ENCODE measurements at regions not wholly inside any gene's neighbourhood (a gene's known extent, or its start where the extent isn't known, plus 50 kb on each side); places are given as distances from the start of the nearest gene placed in this dataset.

- no peaks in the 10 kb centered on the region for H3K9me3 Mint-ChIP-seq (ENCODE audit: low read depth)
- H3K27me3 Mint-ChIP-seq (ENCODE audit: low read depth) = no peaks in the 10 kb centered on the region
- H3K4me1 Mint-ChIP-seq (ENCODE audit: low read depth) = peaks cover 26% of the 10 kb centered on the region
- no peaks in the 10 kb centered on the region for H3K36me3 Mint-ChIP-seq (ENCODE audit: low read depth)
- no peak overlapping the region for H3K4me3 Mint-ChIP-seq (ENCODE audit: unreplicated experiment)
- H3K27ac Mint-ChIP-seq (ENCODE audit: unreplicated experiment) = no peak overlapping the region
- no peak for TF ChIP-seq CTCF (IDR thresholded peaks at IDR 0.05)
- no peak for DNase-seq (ENCODE audit: low spot score)
These were observed 239.6 kb downstream of the ANKRD60 start for GRCh38 chr20:57988828-57989227.

GRCh38 chr20:57988422-57988821, 240.0 kb downstream of the ANKRD60 start:
- Mint-ChIP-seq H3K4me1 (ENCODE audit: low read depth) (peaks cover 22% of the 10 kb centered on the region), H3K9me3 (ENCODE audit: low read depth) (no peaks in the 10 kb centered on the region), H3K36me3 (ENCODE audit: low read depth) (no peaks in the 10 kb centered on the region), H3K27ac (ENCODE audit: unreplicated experiment) (no peak overlapping the region), H3K4me3 (ENCODE audit: unreplicated experiment) (no peak overlapping the region), H3K27me3 (ENCODE audit: low read depth) (no peaks in the 10 kb centered on the region)
- TF ChIP-seq CTCF (IDR thresholded peaks at IDR 0.05) = no peak
- no peak for DNase-seq (ENCODE audit: low spot score)

- Mint-ChIP-seq H3K4me3 (ENCODE audit: unreplicated experiment) (no peak overlapping the region), H3K36me3 (ENCODE audit: low read depth) (no peaks in the 10 kb centered on the region), H3K27ac (ENCODE audit: unreplicated experiment) (no peak overlapping the region), H3K27me3 (ENCODE audit: low read depth) (no peaks in the 10 kb centered on the region), H3K9me3 (ENCODE audit: low read depth) (no peaks in the 10 kb centered on the region), H3K4me1 (ENCODE audit: low read depth) (peaks cover 21% of the 10 kb centered on the region)
- DNase-seq (ENCODE audit: low spot score) = no peak
- TF ChIP-seq CTCF (IDR thresholded peaks at IDR 0.05) = no peak
These were observed 240.8 kb downstream of the ANKRD60 start for GRCh38 chr20:57987659-57988058.

GRCh38 chr20:57986666-57987065, 241.8 kb downstream of the ANKRD60 start:
- peaks cover 8% of the 10 kb centered on the region for H3K27me3 Mint-ChIP-seq (ENCODE audit: low read depth)

GRCh38 chr20:57985278-57985677, 243.2 kb downstream of the ANKRD60 start:
- Mint-ChIP-seq H3K4me3 (ENCODE audit: unreplicated experiment) (no peak overlapping the region), H3K4me1 (ENCODE audit: low read depth) (peaks cover 12% of the 10 kb centered on the region)

More at GRCh38 chr20:57986666-57987065, 241.8 kb downstream of the ANKRD60 start:
- Mint-ChIP-seq H3K4me1 (ENCODE audit: low read depth) (peaks cover 19% of the 10 kb centered on the region), H3K27ac (ENCODE audit: unreplicated experiment) (no peak overlapping the region), H3K36me3 (ENCODE audit: low read depth) (no peaks in the 10 kb centered on the region), H3K4me3 (ENCODE audit: unreplicated experiment) (no peak overlapping the region), H3K9me3 (ENCODE audit: low read depth) (no peaks in the 10 kb centered on the region)
- no peak for TF ChIP-seq CTCF (IDR thresholded peaks at IDR 0.05)
- DNase-seq (ENCODE audit: low spot score) = no peak

More at GRCh38 chr20:57985278-57985677, 243.2 kb downstream of the ANKRD60 start:
- Mint-ChIP-seq H3K36me3 (ENCODE audit: low read depth) (no peaks in the 10 kb centered on the region), H3K9me3 (ENCODE audit: low read depth) (no peaks in the 10 kb centered on the region), H3K27me3 (ENCODE audit: low read depth) (peaks cover 11% of the 10 kb centered on the region), H3K27ac (ENCODE audit: unreplicated experiment) (no peak overlapping the region)
- DNase-seq (ENCODE audit: low spot score) = no peak
- no peak for TF ChIP-seq CTCF (IDR thresholded peaks at IDR 0.05)

Measured in chondrocyte (in vitro differentiated cells).